GM23338 (cell line): ENCODE measurements at regions not wholly inside any gene's neighbourhood (a gene's known extent, or its start where the extent isn't known, plus 50 kb on each side); places are given as distances from the start of the nearest gene placed in this dataset.
A peak's percentile ranks its signal among the peaks of the same experiment; 100 is the strongest.

Experiments used
- ATAC-seq: fragments of 200-7000 bp; cut with Tn5 transposase; 3 replicates; pipeline ENCODE4 v1.9.1; 2020
- DNase-seq: peaks from one replicate; pipeline ENCODE4 v3.0.0-alpha.2; 2015; ENCODE audit warnings: low spot score
- H2AFZ ChIP-seq: fragments of 200-600 bp; sonication (generic); 2 replicates; pipeline ENCODE4 v1.8.0; 2016; ENCODE audit warnings: antibody characterized with exemption, mild to moderate bottlenecking, moderate library complexity
- H3F3A ChIP-seq: fragments of 200-600 bp; sonication (generic); replicated peaks from 2 replicates; pipeline ENCODE4 v1.8.0; 2017; ENCODE audit warnings: antibody characterized with exemption, mixed run types, low read depth
- H3K27ac ChIP-seq: fragments of 200-600 bp; sonication (generic); 2 replicates; pipeline ENCODE4 v1.6.1; 2016; ENCODE audit warnings: low read depth
- H3K27me3 ChIP-seq: fragments of 200-600 bp; sonication (generic); 2 replicates; pipeline ENCODE4 v1.8.0; 2016; ENCODE audit warnings: mild to moderate bottlenecking, mixed run types, moderate library complexity; ENCODE audit not compliant: insufficient read depth
- H3K36me3 ChIP-seq: fragments of 200-600 bp; sonication (generic); 2 replicates; pipeline ENCODE4 v1.8.0; 2016; ENCODE audit warnings: mild to moderate bottlenecking; ENCODE audit not compliant: insufficient read depth
- H3K4me1 ChIP-seq: fragments of 200-600 bp; sonication (generic); 2 replicates; pipeline ENCODE4 v1.8.0; 2016; ENCODE audit warnings: mild to moderate bottlenecking, moderate library complexity; ENCODE audit not compliant: insufficient read depth
- H3K4me2 ChIP-seq: fragments of 200-600 bp; sonication (generic); 2 replicates; pipeline ENCODE4 v1.7.1; 2017; ENCODE audit warnings: mixed run types
- H3K4me3 ChIP-seq: fragments of 200-600 bp; sonication (generic); 2 replicates; pipeline ENCODE4 v1.6.1; 2016; ENCODE audit warnings: mixed run types
- H3K79me2 ChIP-seq: fragments of 200-600 bp; sonication (generic); replicated peaks from 2 replicates; pipeline ENCODE4 v1.8.0; 2017; ENCODE audit warnings: mild to moderate bottlenecking; ENCODE audit not compliant: insufficient read depth
- H3K9me2 ChIP-seq: fragments of 200-600 bp; sonication (generic); 2 replicates; pipeline ENCODE4 v1.8.0; 2017; ENCODE audit not compliant: insufficient read depth
- H4K20me1 ChIP-seq: fragments of 200-600 bp; sonication (generic); replicated peaks from 2 replicates; pipeline ENCODE4 v1.8.0; 2017; ENCODE audit warnings: mild to moderate bottlenecking; ENCODE audit not compliant: insufficient read depth
- H3K27ac Mint-ChIP-seq: 2 replicates; pipeline ENCODE4 v1.8.0; 2020; ENCODE audit warnings: inconsistent platforms, mild to moderate bottlenecking, moderate library complexity, mixed read lengths
- H3K27me3 Mint-ChIP-seq: 3 replicates; pipeline ENCODE4 v1.8.0; 2022; ENCODE audit warnings: low read depth, mild to moderate bottlenecking, moderate library complexity, mixed read lengths, inconsistent platforms; ENCODE audit not compliant: insufficient read depth, poor library complexity
- H3K36me3 Mint-ChIP-seq: 3 replicates; pipeline ENCODE4 v1.8.0; 2021; ENCODE audit warnings: low read depth, mild to moderate bottlenecking, inconsistent platforms, moderate library complexity, mixed read lengths
- H3K4me1 Mint-ChIP-seq: 3 replicates; pipeline ENCODE4 v1.8.0; 2020; ENCODE audit warnings: mild to moderate bottlenecking, inconsistent platforms, mixed read lengths
- H3K4me3 Mint-ChIP-seq: 3 replicates; pipeline ENCODE4 v1.8.0; 2021; ENCODE audit warnings: moderate library complexity, mild to moderate bottlenecking, inconsistent platforms, mixed read lengths
- H3K9me3 Mint-ChIP-seq: 3 replicates; pipeline ENCODE4 v1.8.0; 2020; ENCODE audit warnings: moderate library complexity, mild to moderate bottlenecking, inconsistent platforms, mixed read lengths
- EZH2 ChIP-seq: fragments of 200-600 bp; sonication (generic); IDR thresholded peaks from one replicate; pipeline ENCODE4 v1.8.0; 2017; ENCODE audit warnings: antibody characterized with exemption, mild to moderate bottlenecking, low read depth; ENCODE audit not compliant: unreplicated experiment
- JUNB ChIP-seq: IDR thresholded peaks from one replicate; pipeline ENCODE4 v1.6.1; 2016; ENCODE audit warnings: antibody characterized with exemption; ENCODE audit not compliant: unreplicated experiment
- NANOG ChIP-seq: IDR thresholded peaks from 2 replicates; pipeline ENCODE4 v1.6.1; 2016; ENCODE audit warnings: antibody characterized with exemption, borderline replicate concordance
- POLR2AphosphoS5 ChIP-seq: IDR thresholded peaks from 2 replicates; pipeline ENCODE4 v1.6.1; 2016; ENCODE audit warnings: antibody characterized with exemption, low read depth
- ZNF331 ChIP-seq: fragments of 250-450 bp; sonication (Bioruptor Pico); IDR thresholded peaks from 2 replicates; pipeline ENCODE4 v1.5.0; 2020; ENCODE audit warnings: low read depth, mild to moderate bottlenecking, moderate library complexity
- TF ChIP-seq, protein P1 (sequence below), 2 experiments: fragments of 200-600 bp in 1 of 2; sonication (generic) in 1 of 2; conservative IDR thresholded peaks; 2 replicates each; pipeline versions ENCODE4 v1.5.1 to v1.6.1; 2016 to 2017; ENCODE audit warnings: antibody characterized with exemption in 2 of 2, low read depth in 2 of 2, mild to moderate bottlenecking in 2 of 2, moderate library complexity in 1 of 2
- TF ChIP-seq, protein P2 (sequence below): IDR thresholded peaks from one replicate; pipeline ENCODE4 v1.6.1; 2018; ENCODE audit warnings: antibody characterized with exemption; ENCODE audit not compliant: unreplicated experiment
- TF ChIP-seq, protein P3 (sequence below): IDR thresholded peaks from 2 replicates; pipeline ENCODE4 v1.6.1; 2016; ENCODE audit warnings: antibody characterized with exemption

DNA sequence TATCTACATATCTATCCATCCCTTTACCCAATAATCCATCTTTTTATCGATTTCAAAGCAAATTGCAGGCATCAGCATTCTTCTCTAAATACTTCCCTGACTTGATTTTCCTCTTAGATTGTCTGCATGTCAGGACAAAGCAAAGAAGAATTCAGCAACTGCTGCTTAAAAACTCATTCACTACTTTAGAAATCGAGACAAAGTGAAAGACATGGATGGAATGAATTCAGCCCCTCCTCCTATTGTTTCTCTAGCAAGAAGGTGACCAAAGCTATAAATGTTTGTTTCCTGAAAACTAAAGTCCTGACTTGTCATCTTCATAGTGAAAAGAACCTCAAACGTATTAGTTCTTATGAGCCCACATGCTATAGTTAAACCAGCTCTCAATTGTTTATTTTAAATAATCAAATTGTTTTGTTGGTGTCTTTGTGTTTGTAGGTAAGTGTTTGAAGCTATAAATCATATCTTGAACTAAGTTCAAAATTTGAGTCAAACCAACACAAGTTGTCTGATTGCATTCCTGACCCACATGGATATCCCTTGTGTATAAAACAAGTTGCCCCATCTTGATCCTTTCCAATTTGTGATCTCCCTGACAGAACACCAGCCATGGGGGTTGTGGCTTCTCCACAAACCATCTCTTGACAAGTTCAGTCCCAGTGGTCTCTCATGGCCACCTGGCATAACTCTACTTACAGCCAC is 58.6 kb upstream of the ARHGAP5 start:
- peaks cover 13% of the 10 kb centered on the region; the same call in 2 of the 3 replicates for H3K36me3 Mint-ChIP-seq
- Histone ChIP-seq H3F3A (no peaks in the 10 kb centered on the region), H2AFZ (peak overlapping the region; percentile 44; the same call in 1 of the 2 replicates), H3K27ac (no peak overlapping the region), H3K4me1 (peaks cover 8% of the 10 kb centered on the region; the same call in 1 of the 2 replicates), H3K9me2 (peaks cover 12% of the 10 kb centered on the region; the same call in 1 of the 2 replicates), H3K36me3 (no peaks in the 10 kb centered on the region; the same call in 1 of the 2 replicates), H4K20me1 (no peaks in the 10 kb centered on the region), H3K27me3 (no peaks in the 10 kb centered on the region), H3K4me2 (no peak overlapping the region), H3K79me2 (no peaks in the 10 kb centered on the region), H3K4me3 (no peak overlapping the region)
- H3K4me3 Mint-ChIP-seq: no peak overlapping the region
- H3K4me1 Mint-ChIP-seq: 0 out of 3 replicates have a peak, but pooled peaks cover 3% of the 10 kb centered on the region
- ATAC-seq (no peak), DNase-seq (no peak)
- H3K9me3 Mint-ChIP-seq: peaks cover 12% of the 10 kb centered on the region
- no peak overlapping the region; the same call in 1 of the 2 replicates for H3K27ac Mint-ChIP-seq
- H3K27me3 Mint-ChIP-seq: peaks cover 1% of the 10 kb centered on the region
- TF ChIP-seq NANOG (no peak), POLR2AphosphoS5 (no peak), JUNB (no peak), EZH2 (no peak), ZNF331 (no peak)
- TF ChIP-seq, protein P1, sequence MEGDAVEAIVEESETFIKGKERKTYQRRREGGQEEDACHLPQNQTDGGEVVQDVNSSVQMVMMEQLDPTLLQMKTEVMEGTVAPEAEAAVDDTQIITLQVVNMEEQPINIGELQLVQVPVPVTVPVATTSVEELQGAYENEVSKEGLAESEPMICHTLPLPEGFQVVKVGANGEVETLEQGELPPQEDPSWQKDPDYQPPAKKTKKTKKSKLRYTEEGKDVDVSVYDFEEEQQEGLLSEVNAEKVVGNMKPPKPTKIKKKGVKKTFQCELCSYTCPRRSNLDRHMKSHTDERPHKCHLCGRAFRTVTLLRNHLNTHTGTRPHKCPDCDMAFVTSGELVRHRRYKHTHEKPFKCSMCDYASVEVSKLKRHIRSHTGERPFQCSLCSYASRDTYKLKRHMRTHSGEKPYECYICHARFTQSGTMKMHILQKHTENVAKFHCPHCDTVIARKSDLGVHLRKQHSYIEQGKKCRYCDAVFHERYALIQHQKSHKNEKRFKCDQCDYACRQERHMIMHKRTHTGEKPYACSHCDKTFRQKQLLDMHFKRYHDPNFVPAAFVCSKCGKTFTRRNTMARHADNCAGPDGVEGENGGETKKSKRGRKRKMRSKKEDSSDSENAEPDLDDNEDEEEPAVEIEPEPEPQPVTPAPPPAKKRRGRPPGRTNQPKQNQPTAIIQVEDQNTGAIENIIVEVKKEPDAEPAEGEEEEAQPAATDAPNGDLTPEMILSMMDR (conservative IDR thresholded peaks at IDR 0.05; ENCODE audit: low read depth in 2 of 2): no peak
- TF ChIP-seq, protein P2, sequence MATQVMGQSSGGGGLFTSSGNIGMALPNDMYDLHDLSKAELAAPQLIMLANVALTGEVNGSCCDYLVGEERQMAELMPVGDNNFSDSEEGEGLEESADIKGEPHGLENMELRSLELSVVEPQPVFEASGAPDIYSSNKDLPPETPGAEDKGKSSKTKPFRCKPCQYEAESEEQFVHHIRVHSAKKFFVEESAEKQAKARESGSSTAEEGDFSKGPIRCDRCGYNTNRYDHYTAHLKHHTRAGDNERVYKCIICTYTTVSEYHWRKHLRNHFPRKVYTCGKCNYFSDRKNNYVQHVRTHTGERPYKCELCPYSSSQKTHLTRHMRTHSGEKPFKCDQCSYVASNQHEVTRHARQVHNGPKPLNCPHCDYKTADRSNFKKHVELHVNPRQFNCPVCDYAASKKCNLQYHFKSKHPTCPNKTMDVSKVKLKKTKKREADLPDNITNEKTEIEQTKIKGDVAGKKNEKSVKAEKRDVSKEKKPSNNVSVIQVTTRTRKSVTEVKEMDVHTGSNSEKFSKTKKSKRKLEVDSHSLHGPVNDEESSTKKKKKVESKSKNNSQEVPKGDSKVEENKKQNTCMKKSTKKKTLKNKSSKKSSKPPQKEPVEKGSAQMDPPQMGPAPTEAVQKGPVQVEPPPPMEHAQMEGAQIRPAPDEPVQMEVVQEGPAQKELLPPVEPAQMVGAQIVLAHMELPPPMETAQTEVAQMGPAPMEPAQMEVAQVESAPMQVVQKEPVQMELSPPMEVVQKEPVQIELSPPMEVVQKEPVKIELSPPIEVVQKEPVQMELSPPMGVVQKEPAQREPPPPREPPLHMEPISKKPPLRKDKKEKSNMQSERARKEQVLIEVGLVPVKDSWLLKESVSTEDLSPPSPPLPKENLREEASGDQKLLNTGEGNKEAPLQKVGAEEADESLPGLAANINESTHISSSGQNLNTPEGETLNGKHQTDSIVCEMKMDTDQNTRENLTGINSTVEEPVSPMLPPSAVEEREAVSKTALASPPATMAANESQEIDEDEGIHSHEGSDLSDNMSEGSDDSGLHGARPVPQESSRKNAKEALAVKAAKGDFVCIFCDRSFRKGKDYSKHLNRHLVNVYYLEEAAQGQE: no peak

DNA sequence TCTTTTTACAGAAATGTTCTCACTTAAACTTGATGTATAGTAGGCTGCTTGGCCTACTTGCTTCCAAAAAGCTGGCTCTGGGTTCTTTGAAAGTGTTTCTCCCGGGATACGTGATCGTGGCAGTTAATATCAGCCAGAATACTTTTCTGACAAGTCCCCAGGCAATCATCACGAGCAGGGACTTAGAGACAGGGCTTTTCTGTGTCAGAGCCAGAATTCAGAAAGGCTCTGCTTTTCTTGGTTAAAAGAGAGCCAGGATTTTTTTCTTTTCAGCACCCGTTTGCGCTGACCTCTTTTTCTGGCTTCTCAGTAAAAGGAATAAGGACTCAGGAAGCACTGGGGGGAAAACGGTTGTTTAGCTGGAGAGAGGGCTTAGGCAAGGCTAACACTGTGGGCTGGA is 57.8 kb upstream of the ARHGAP5 start:
- Histone ChIP-seq H3K27me3 (no peaks in the 10 kb centered on the region), H3K4me2 (no peak overlapping the region), H4K20me1 (no peaks in the 10 kb centered on the region), H3K79me2 (no peaks in the 10 kb centered on the region), H3K9me2 (peaks cover 12% of the 10 kb centered on the region; the same call in 1 of the 2 replicates), H3K4me3 (no peak overlapping the region), H3F3A (no peaks in the 10 kb centered on the region), H3K36me3 (no peaks in the 10 kb centered on the region; the same call in 1 of the 2 replicates), H3K4me1 (peaks cover 8% of the 10 kb centered on the region; the same call in 1 of the 2 replicates), H3K27ac (no peak overlapping the region), H2AFZ (peak overlapping the region; percentile 44; the same call in 1 of the 2 replicates)
- Mint-ChIP-seq H3K36me3 (peaks cover 13% of the 10 kb centered on the region; the same call in 2 of the 3 replicates), H3K27ac (no peak overlapping the region), H3K4me1 (0 out of 3 replicates have a peak, but pooled peaks cover 3% of the 10 kb centered on the region), H3K4me3 (no peak overlapping the region), H3K27me3 (peaks cover 1% of the 10 kb centered on the region), H3K9me3 (peaks cover 12% of the 10 kb centered on the region)
- DNase-seq: no peak
- ATAC-seq: no peak
- TF ChIP-seq POLR2AphosphoS5: no peak
- TF ChIP-seq, protein P3, sequence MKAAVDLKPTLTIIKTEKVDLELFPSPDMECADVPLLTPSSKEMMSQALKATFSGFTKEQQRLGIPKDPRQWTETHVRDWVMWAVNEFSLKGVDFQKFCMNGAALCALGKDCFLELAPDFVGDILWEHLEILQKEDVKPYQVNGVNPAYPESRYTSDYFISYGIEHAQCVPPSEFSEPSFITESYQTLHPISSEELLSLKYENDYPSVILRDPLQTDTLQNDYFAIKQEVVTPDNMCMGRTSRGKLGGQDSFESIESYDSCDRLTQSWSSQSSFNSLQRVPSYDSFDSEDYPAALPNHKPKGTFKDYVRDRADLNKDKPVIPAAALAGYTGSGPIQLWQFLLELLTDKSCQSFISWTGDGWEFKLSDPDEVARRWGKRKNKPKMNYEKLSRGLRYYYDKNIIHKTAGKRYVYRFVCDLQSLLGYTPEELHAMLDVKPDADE: no peak
